HG03108 (cell line): ENCODE measurements at regions not wholly inside any gene's neighbourhood (a gene's known extent, or its start where the extent isn't known, plus 50 kb on each side); places are given as distances from the start of the nearest gene placed in this dataset.

Experiments
- ATAC-seq: cut with Tn5 transposase; IDR thresholded peaks from one replicate; pipeline ENCODE4 v1.9.1; 2021; ENCODE audit warnings: moderate library complexity; ENCODE audit not compliant: unreplicated experiment

DNA sequence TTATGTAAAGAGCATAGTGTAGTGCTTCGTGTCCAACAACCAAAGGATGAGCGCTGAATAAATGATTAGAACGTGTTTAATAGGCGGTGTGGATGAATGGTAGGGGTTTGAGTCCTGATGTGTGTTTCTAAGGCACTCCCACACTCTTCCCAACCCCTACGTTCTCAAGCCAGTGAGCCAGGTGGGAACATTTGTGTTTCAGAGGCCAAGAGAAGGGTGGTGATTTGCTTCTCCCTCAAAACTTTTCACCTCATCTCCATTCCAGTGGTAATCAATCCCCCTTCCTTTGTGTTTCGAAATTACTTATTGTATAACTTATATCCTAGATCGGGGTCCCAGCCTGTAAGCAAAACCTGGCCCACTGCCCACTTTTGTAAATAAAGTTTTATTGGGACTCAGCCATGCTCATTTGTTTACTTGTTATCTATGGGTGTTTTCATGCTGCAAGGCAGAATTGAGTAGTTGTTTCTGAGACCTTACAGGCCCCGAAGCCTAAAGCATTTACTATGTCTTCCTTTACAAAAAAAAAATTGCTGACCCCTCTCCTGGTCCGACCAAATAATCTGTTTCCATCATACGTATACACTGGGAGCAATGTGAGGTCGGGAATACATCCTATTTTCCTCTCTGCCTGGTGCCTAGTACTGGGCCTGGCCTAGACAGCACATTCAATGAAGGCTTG lies 150.8 kb upstream of the MYCN start:
- no peak for ATAC-seq

DNA sequence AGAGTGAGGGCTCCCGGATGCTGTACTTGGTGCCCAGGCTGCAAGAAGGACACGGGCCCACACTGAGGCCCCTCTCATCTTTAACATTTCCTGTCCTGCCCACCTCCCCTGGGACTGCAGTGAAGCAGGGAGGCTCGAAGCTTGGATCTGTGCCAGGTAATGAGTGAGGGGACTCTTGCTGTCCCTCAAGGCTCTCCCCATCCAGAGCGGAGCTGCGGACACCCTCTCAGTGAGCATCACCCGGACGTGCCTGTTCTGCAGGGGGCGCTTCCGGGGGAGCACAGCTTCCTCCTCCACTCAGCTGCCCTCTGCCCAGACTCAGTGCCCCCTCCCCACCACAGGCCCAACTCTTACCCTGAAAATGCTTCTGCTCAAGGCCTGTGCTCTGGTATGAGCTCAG lies 150.0 kb upstream of the MYCN start:
- ATAC-seq: no peak

DNA sequence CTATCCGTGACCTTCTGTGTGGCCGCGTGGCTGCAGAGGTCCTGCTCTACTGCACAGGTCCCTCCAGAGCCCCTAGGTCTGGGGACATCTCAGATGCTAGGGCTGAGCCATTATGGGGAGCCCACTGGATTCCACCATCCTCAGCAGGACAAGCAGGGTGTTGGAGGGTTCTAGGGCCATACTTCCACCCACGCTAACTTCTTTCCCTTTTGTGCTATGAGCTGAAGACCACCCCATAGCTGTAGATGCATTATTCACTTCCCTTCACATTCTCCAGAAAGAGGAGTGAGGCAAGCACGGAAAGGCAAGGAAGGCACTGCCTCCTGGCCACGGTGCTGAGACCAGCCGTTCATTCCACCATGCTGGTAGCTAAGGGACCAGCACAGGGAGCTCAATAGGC lies 149.5 kb upstream of the MYCN start:
- ATAC-seq: no peak

DNA sequence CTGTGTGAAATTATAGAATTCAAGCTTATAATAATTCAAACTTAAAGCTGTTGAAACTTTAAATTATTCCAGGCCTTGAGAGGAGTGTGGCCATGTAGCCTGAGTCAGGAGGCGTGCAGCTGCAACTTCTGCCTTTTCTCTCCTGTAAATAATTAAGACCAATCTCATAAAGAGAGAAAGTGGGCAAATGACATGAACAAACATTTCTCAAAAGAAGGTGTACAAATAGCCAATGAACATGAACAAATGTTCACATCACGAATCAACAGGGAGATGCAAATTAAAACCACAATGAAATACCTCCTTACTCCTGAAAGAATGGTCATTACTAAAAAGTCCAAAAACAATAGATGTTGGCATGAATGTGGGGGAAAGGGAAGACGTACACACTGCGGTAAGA lies 149.1 kb upstream of the MYCN start:
- no peak for ATAC-seq

DNA sequence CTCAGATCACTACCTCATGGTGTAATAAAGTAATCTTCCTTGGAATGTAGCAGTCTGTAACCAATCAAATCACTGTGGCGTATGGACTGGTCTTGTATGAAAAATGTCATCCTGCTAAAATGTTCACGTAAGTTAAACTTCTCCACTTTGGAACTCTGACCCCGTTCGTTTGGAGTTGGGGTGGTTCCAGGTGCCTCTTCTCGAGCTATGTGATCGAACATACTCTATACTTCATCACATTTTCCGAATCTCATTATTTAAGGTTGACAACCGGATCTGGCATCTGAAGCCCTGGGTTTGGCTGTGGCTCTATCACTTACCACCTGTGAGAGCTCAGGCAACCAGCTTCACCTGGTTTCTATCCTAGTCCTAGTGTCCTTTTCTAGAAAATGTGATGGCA lies 148.0 kb upstream of the MYCN start:
- no peak for ATAC-seq

DNA sequence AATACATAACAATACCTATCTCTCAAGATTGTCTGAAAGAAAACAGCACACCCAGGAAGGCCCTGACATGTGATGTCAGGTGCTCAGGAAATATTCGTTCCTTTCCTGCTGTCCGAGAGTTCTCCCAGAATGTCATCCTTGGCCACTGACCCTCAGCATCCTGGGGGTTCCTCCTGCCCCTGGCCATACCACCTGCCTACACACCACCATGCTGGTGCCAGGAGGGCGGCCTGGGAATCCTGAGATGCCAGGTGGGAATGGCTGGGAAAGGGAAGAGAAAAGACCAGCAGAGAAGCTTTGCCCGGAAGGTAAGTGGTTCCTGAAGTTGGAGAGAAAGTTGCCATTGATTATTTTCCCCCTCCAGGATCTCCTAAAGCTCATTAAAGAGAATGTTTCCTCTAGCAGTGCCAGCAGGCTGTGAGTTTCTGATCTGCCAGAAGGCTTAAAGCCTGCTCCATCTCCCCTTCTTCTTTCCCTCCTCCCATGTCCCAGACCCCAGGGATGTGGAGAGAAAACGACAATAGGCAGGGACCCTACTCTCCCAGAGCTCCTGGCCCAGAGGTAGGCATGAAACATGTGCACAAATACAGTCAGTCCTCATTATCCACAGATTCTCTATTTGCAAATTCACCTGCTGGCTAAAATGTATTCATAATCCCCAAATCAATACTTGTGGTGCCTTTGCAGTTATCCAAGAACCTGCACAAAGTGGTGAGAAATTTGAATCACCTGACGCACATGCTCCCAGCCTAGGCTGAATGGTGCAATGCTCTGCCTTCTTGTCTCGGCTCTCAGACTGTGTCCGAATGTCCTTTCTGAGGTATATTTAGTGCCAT lies 147.1 kb upstream of the MYCN start:
- no peak for ATAC-seq

DNA sequence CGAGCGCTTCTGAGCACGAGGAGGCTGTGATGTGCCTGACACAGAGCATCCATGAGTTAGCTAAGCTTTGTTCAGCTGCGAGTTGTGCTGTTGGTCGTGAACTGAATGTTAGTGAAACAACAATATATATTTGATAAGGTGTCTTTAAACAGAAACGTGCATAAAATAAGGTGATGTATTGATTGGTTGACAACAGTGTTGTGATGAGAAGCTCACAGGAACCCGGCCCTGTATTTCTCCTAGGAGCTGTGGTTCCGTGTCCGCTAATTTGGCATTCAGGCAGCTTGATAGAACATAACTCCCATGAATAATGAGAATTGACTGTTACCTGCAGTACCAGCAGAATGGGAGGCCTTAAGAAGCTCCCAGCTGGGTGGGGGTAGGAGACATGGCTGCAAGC lies 146.4 kb upstream of the MYCN start:
- no peak for ATAC-seq

DNA sequence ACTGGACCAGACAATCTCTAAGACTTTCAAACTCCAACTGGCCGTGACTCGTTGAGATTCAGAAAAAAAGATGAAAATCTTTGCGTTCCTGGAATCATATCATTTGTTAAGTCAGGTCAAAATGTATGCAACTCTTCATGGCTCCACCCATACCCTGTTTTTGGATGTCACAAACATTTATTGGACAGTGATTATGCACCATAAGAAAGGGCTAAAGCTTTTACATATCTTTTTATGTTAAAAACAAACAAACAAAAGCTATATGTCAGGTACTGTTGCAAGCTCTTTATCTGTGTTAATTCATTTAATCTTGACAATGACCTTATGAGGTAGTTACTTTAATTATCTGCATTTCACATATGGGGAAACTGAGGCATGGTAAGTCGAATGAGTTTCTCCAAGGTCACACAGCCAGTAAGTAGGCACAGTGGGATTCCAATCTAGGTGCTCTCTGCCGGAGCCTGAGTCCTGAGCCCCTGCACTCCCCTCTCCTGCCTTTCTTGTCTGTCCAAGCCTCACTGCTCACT lies 145.7 kb upstream of the MYCN start:
- no peak for ATAC-seq

DNA sequence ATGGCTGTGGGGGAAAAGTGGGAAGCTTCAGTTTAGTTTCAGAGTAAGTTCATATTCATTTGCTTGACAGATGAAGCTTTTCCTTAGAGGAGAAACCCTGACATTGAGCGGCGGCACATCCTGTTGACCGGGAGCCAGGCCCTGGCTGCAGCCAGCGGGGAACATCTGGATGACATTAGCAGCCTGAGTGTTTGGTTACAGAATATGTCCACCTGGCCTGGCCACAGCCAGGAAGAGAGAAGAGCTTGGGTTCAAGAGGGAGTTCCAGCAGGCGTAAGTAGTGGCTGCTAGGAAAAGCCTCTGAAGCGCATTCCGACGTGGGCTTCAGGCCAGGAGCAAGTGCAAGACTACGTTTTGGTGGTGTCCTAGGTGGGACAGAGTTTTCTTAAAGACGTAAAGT lies 144.9 kb upstream of the MYCN start:
- ATAC-seq: no peak

DNA sequence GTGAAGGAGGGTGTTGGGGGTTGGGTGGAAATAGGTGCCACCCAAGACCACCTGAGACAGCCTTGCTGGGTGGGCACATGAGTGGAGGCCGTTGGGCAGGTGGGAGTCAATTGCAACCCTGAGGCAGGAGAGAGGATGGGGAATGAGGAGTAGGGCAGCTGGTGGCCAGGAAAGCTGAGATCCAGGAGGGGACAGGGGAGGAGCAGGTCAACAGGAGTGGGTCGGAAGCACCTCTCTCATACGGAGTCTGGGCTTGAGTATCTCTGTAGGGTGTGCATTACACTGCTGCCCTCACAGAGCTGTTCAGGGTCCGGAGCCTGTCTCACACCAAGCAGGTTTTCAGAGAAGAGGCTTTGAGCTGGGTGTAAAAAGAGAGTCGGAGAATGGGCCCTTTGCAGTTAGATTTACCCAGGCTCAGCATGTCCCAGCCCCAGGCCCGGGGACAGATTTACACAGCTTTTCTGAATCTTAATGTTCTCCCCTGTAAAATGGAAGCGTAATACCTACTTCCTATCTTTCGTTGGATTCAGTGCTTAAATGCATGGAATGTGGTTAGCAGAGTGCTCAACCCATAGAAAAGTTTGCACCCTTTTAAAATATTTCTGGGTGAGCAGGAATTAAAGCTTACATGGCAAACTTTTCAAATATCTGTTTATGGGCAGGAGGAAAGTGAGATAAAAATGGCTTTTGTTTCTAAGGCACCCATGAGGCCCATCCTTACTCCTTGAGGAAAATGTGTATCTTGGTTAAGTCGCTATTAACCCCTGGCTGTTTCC lies 144.0 kb upstream of the MYCN start:
- ATAC-seq: no peak

DNA sequence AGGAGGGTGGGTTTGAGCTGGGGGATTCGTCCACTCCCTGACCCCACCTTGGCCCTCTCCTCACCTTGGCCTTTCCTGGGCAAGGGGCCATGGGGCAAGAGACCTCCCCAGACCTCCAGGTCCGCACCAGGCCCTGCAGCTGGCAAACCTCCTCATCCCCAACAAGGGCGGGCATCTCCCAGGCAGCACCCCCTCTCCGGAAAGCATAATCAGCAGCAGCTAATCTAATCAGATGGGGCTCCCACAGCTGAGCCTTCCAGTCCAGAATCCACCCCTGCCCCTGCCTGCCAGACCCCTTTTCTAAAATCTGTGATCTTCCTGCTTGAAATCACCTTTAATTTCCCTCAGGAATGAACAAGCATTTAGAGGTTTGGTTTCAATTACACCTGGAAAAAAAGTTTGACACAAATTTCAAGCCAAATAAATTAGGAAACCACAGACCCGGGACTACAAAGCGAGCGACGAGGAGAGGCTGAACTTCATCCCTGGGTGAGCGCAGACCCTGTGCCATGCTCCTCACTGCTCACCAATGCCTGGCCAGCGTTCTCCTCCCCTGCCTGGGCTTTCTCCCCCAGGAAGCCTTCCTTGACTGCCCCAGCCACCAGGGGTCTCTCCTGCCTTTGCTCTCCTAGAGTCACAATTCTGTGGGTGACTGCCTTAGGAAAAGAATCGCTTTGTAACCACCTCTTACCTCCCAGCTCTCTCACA lies 143.0 kb upstream of the MYCN start:
- ATAC-seq: no peak

DNA sequence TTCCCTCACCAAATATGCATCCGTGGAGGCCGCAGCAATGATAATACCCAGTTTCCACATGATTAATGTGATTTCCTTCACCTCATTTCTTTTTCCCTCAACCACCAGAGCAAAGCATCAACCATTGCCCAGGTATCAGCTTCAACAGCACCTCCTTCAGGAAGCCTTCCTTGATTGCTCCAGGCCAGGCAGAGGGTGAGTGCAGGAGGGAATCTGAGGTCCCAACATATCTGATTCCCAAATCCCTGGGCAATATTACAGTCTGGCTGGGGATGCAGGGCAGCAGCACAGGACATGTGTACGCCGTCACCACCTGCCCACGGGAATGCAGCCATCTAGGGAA lies 142.4 kb upstream of the MYCN start:
- ATAC-seq: no peak

DNA sequence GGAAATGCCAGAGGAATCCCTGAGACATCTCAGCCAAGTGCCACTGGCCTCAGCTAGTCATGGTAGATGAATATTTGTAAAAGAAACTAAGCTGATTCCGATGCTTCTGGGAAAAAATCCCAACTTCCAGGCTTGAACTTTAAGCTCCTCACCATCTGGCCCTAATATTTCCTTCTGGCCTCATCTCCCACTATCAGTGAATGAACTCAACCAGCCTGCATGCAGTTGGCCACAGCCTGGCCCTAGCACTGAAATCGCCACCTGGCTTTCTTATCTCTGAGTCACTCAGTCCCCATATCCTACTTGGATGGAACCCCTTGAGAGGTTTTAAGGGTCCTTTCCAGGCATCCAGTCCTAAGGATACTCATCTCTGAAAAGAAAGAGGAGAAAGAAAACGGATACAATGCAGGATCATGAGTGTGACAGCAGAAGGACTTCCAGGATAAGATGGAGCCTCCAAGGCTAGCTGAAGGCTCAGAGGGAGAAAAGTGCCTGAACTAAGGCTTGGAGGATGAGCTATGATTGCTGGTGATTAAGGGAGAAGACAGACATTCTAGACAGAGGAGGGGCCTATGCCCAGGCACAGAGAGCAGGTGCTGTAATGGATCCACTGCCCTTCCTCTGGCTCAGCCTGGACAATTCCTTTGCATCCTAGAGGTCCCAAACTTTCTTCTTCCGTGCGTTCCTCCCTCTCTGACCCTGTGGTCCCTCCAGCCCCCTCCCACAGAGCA lies 141.5 kb upstream of the MYCN start:
- no peak for ATAC-seq

DNA sequence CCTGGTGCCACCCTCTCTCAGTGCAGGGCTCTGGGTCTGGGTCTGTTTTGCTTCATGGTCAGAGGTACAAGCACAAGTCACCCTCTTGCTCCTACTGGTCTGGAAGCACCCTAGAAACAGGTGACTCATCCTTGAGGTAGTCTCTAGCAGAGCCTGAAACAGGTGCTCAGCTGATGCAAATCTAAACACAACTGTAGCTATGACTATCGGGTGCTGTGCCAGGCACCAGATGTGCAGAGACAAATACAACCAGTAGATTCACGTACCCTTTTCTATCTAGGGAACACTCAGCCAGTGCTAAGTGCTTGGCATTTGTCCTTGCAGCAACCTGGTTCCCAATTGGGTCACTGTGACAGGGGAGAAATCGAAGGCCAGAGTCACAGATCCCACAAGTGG lies 140.9 kb upstream of the MYCN start:
- ATAC-seq: no peak

DNA sequence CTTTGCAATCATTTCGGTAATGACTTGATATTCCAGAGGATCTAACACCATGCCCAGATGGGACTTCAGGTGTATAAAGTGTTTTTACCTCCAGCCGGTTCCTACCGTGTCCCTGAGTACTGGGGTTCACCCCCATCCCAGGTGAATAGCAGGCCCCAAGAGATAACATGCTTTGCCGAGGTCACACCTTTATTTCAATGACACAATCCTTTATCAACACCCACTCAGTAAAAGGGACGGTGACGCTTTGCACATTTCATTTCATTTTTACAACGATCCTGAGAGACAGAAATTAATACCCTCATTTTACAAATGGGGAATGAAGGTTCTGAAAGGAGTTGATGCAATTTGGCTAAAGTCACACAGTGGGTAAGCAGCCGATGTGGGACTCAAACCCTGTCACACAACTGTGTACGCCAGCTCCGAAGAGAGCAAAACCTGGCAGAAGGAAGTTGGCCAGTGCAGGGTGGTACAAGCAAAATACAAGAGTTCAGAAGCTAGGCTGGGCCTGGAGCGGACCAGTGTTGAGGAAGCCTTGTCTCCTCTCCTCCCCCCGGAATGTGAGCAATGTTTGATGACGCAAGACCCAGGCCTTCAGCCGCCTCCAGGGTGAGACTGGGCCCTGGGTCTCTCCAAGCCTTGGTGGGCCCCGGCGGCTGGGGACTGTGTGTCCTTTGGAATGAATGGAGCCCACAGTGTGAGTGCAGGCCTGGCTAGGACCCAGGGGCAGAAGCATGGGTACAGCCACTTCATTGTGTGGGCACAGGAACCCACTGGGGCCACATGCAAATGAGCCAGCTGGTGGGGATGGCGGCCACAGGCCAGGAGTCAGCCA lies 139.6 kb upstream of the MYCN start:
- ATAC-seq: no peak

DNA sequence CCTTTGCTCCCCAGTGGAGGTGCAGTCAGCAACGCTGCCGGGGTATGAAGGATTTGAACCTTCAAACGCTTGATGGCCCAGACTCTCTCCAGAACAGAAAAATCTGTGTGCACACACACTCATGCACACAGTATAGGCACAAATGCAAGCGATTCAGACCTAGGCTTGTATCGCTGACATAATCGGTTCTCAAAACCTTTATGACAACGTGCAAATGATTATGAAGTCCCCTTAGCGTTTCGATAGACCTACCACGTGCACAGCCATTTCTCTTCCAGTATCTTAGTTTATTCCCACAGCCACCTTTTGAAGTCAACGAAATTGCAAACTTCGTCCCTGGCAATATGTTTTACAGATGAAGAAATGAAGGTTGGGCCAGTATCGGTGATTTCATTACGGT lies 138.9 kb upstream of the MYCN start:
- ATAC-seq: no peak

DNA sequence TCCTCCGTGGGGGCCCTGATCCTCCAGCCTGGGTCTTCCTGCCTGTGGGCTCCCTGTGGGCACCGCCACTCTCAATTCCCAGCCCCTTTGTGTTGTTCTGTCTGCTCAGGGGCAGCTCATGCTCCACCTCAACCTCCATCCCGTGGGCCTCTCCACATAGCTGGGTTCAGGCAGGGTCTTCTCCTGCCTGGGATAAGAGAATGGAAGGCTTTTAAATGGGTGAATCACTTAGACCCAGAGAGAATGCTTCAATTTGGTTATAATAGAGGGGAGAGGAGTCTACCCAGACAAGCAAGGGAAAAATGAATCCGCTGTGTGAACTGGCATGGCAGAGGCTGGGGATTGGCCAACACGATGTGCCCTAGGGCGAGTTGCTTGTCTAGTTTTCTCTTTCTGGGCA lies 138.4 kb upstream of the MYCN start:
- no peak for ATAC-seq

DNA sequence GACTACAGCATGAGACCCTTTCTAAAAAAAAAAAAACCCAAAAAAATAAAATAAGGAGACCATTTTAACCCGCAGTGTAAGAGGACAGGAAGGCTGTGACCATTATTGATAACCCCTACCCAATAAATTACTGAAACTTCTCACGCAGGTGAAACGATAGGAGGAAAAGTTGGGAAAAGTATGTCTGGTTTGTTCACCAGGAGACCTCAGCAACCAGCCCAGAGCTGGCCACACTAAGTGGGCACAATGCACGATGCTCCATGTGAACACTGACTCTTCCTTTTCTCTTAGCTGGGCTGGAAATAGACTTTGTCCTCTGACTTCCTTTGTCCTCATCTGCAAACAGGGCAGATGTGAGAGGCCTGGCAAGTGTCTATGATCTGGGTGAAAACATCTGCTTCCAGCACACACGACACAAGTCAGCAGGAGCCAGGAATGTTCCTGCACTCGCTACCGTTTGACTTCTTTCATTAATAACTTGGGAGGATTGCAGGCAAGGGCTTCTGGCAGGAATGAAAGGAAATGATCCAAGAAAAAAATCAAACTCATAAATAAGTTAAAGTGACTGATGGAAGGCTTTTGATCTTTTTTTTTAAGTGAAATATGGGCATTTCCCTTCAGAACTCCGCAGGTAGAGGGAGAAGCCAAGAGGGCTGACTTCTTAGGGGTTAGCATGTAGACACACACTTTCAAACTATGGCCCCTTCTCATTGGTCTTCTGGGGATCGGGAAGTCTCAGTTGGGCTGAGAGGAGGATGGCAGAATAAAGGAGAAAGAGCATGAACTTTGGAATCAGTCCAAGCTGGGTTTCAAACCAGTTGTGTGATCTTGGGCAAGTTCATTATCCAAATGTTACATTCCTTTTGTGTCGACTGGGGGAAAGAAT lies 137.4 kb upstream of the MYCN start:
- ATAC-seq: no peak
